Liver (tissue), 8 donors: ENCODE measurements at regions not wholly inside any gene's neighbourhood (a gene's known extent, or its start where the extent isn't known, plus 50 kb on each side); places are given as distances from the start of the nearest gene placed in this dataset.

ENCODE experiments used
- DNase-seq: peaks from one replicate; pipeline ENCODE4 v3.0.0-alpha.2; 2017; ENCODE audit warnings: low spot score
- H3K27ac ChIP-seq, 2 donors: one replicate each; pipeline ENCODE4 v1.7.0; 2013; ENCODE audit warnings: inconsistent platforms in 2 of 2, low read length in 2 of 2, control low read depth in 1 of 2, low read depth in 1 of 2, mild to moderate bottlenecking in 1 of 2
- H3K27me3 ChIP-seq, 4 donors: one replicate each; pipeline versions ENCODE4 v1.6.1 to v1.7.0; 2013; ENCODE audit warnings: low read length in 3 of 4, inconsistent platforms in 1 of 4, mild to moderate bottlenecking in 1 of 4, moderate library complexity in 1 of 4; ENCODE audit not compliant: control insufficient read depth in 4 of 4, insufficient read depth in 4 of 4
- H3K36me3 ChIP-seq, 4 donors: one replicate each; pipeline versions ENCODE4 v1.6.1 to v1.7.0; 2013; ENCODE audit warnings: low read length in 3 of 4, mild to moderate bottlenecking in 3 of 4, low read depth in 1 of 4, moderate library complexity in 1 of 4; ENCODE audit not compliant: control insufficient read depth in 4 of 4, insufficient read depth in 3 of 4
- H3K4me1 ChIP-seq, 4 donors: one replicate each; pipeline versions ENCODE4 v1.6.1 to v1.7.0; 2013; ENCODE audit warnings: low read length in 3 of 4, mild to moderate bottlenecking in 3 of 4, moderate library complexity in 1 of 4; ENCODE audit not compliant: control insufficient read depth in 4 of 4, insufficient read depth in 4 of 4
- H3K4me3 ChIP-seq, 3 donors: one replicate each; pipeline versions ENCODE4 v1.6.1 to v1.7.0; 2013; ENCODE audit warnings: low read length in 3 of 3, control low read depth in 1 of 3, low read depth in 1 of 3, mild to moderate bottlenecking in 1 of 3
- H3K9ac ChIP-seq, 2 donors: one replicate each; pipeline ENCODE4 v1.7.0; 2013; ENCODE audit warnings: low read length in 2 of 2, mild to moderate bottlenecking in 2 of 2, moderate library complexity in 2 of 2, control low read depth in 1 of 2, low read depth in 1 of 2
- H3K9me3 ChIP-seq, 4 donors: one replicate each; pipeline versions ENCODE4 v1.6.1 to v1.7.0; 2013; ENCODE audit warnings: low read length in 3 of 4; ENCODE audit not compliant: control insufficient read depth in 4 of 4
- EGR1 ChIP-seq, 2 donors: IDR thresholded peaks; 2 replicates each; pipeline ENCODE4 v1.6.1; 2016 to 2018; ENCODE audit warnings: antibody characterized with exemption in 2 of 2, low read depth in 2 of 2
- FOXA1 ChIP-seq: IDR thresholded peaks from 2 replicates; pipeline ENCODE4 v1.6.1; 2016; ENCODE audit warnings: antibody characterized with exemption
- FOXA2 ChIP-seq: IDR thresholded peaks from 2 replicates; pipeline ENCODE4 v1.6.1; 2016; ENCODE audit warnings: antibody characterized with exemption
- GABPA ChIP-seq, 2 donors: IDR thresholded peaks in 1 of 2; conservative IDR thresholded peaks in 1 of 2; 2 replicates each; pipeline ENCODE4 v1.6.1; 2016; ENCODE audit warnings: antibody characterized with exemption in 2 of 2, mild to moderate bottlenecking in 1 of 2, moderate library complexity in 1 of 2
- HNF4A ChIP-seq, 2 donors: conservative IDR thresholded peaks; 2 replicates each; pipeline ENCODE4 v1.6.1; 2016; ENCODE audit warnings: antibody characterized with exemption in 2 of 2, mild to moderate bottlenecking in 2 of 2
- HNF4G ChIP-seq: IDR thresholded peaks from 2 replicates; pipeline ENCODE4 v1.6.1; 2016; ENCODE audit warnings: antibody characterized with exemption
- JUND ChIP-seq, 2 donors: IDR thresholded peaks; 2 replicates each; pipeline ENCODE4 v1.6.1; 2016; ENCODE audit warnings: antibody characterized with exemption in 2 of 2
- NR2F2 ChIP-seq: IDR thresholded peaks from 2 replicates; pipeline ENCODE4 v1.6.1; 2016; ENCODE audit warnings: antibody characterized with exemption
- RAD21 ChIP-seq, 2 donors: IDR thresholded peaks; 2 replicates each; pipeline ENCODE4 v1.6.1; 2016; ENCODE audit warnings: antibody characterized with exemption in 2 of 2, mild to moderate bottlenecking in 2 of 2
- RXRA ChIP-seq, 2 donors: IDR thresholded peaks; 2 replicates each; pipeline ENCODE4 v1.6.1; 2017 to 2018; ENCODE audit warnings: antibody characterized with exemption in 2 of 2, mild to moderate bottlenecking in 1 of 2
- SP1 ChIP-seq: IDR thresholded peaks from 2 replicates; pipeline ENCODE4 v1.6.1; 2018; ENCODE audit warnings: antibody characterized with exemption, mild to moderate bottlenecking
- TAF1 ChIP-seq: conservative IDR thresholded peaks from 2 replicates; pipeline ENCODE4 v1.6.1; 2016; ENCODE audit warnings: antibody characterized with exemption, mild to moderate bottlenecking
- YY1 ChIP-seq: IDR thresholded peaks from 2 replicates; pipeline ENCODE4 v1.6.1; 2016; ENCODE audit warnings: antibody characterized with exemption, mild to moderate bottlenecking
- WGBS: extraction: QIAGEN DNeasy Blood & Tissue Kit; methylation state at CpG from one replicate; pipeline ENCODE4 v1.1.7; 2013; 5-methylcytosine and 5-hydroxymethylcytosine counted together
- TF ChIP-seq, protein P1 (sequence below): IDR thresholded peaks from 2 replicates; pipeline ENCODE4 v1.6.1; 2016; ENCODE audit warnings: antibody characterized with exemption
- TF ChIP-seq, protein P2 (sequence below): IDR thresholded peaks from 2 replicates; pipeline ENCODE4 v1.6.1; 2016; ENCODE audit warnings: antibody characterized with exemption, mild to moderate bottlenecking
- TF ChIP-seq, protein P3 (sequence below): IDR thresholded peaks from 2 replicates; pipeline ENCODE4 v1.6.1; 2016; ENCODE audit warnings: antibody characterized with exemption
- TF ChIP-seq, protein P4 (sequence below): fragments of 150-350 bp; IDR thresholded peaks from 2 replicates; pipeline ENCODE4 v1.5.1; 2017; ENCODE audit warnings: improper control_type of control experiment, low read depth, low read length; ENCODE audit not compliant: missing input control
- TF ChIP-seq, protein P5 (sequence below): IDR thresholded peaks from 2 replicates; pipeline ENCODE4 v1.6.1; 2016; ENCODE audit warnings: antibody characterized with exemption
- donor health status: healthy.
- donor health status: healthy.
- donor health status: healthy.
- donor health status: healthy.
- donor health status: healthy.

DNA sequence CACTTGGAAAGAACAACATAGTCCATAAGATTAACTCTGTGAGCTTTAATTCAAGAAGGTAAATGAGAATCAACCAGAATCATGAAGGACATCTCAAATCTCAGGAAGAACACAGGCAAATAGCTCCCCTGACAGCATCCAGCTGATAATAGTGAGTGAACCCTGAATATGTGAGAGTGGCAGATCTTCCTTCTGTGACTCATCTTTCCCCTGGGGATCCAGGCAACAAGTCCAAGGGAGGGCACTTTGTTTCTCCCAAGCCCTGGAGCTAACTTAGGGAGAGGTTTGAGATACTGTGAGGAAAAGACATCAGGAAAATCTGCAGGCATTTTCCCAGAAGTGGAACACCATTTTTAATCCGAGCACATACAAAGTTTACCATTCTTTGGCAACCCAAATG is 763.9 kb upstream of the MGAT4C start:
- 83% methylated on average over 1 of the region's 1 CpG for WGBS
- Histone ChIP-seq H3K9ac (no peak overlapping the region), H3K4me3 (no peak overlapping the region), H3K9me3 (peaks cover 0 to 2% (median 0%) of the 10 kb centered on the region in 4 donors), H3K4me1 (no peaks in the 10 kb centered on the region), H3K27me3 (no peaks in the 10 kb centered on the region), H3K36me3 (no peaks in the 10 kb centered on the region), H3K27ac (no peak overlapping the region)
- no peak for DNase-seq
- TF ChIP-seq EGR1 (IDR thresholded peaks at IDR 0.05; ENCODE audit: low read depth in 2 of 2) (no peak), FOXA2 (no peak), RXRA (IDR thresholded peaks at IDR 0.05) (no peak), GABPA (IDR thresholded peaks at IDR 0.05 in 1 of 2, conservative IDR thresholded peaks at IDR 0.05 in 1 of 2) (no peak), HNF4G (no peak), YY1 (no peak), FOXA1 (no peak), JUND (IDR thresholded peaks at IDR 0.05) (no peak), SP1 (no peak), RAD21 (IDR thresholded peaks at IDR 0.05) (no peak), HNF4A (conservative IDR thresholded peaks at IDR 0.05) (no peak), NR2F2 (no peak), TAF1 (no peak)
- TF ChIP-seq, protein P1, sequence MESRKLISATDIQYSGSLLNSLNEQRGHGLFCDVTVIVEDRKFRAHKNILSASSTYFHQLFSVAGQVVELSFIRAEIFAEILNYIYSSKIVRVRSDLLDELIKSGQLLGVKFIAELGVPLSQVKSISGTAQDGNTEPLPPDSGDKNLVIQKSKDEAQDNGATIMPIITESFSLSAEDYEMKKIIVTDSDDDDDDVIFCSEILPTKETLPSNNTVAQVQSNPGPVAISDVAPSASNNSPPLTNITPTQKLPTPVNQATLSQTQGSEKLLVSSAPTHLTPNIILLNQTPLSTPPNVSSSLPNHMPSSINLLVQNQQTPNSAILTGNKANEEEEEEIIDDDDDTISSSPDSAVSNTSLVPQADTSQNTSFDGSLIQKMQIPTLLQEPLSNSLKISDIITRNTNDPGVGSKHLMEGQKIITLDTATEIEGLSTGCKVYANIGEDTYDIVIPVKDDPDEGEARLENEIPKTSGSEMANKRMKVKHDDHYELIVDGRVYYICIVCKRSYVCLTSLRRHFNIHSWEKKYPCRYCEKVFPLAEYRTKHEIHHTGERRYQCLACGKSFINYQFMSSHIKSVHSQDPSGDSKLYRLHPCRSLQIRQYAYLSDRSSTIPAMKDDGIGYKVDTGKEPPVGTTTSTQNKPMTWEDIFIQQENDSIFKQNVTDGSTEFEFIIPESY, result no peak
- TF ChIP-seq, protein P2, sequence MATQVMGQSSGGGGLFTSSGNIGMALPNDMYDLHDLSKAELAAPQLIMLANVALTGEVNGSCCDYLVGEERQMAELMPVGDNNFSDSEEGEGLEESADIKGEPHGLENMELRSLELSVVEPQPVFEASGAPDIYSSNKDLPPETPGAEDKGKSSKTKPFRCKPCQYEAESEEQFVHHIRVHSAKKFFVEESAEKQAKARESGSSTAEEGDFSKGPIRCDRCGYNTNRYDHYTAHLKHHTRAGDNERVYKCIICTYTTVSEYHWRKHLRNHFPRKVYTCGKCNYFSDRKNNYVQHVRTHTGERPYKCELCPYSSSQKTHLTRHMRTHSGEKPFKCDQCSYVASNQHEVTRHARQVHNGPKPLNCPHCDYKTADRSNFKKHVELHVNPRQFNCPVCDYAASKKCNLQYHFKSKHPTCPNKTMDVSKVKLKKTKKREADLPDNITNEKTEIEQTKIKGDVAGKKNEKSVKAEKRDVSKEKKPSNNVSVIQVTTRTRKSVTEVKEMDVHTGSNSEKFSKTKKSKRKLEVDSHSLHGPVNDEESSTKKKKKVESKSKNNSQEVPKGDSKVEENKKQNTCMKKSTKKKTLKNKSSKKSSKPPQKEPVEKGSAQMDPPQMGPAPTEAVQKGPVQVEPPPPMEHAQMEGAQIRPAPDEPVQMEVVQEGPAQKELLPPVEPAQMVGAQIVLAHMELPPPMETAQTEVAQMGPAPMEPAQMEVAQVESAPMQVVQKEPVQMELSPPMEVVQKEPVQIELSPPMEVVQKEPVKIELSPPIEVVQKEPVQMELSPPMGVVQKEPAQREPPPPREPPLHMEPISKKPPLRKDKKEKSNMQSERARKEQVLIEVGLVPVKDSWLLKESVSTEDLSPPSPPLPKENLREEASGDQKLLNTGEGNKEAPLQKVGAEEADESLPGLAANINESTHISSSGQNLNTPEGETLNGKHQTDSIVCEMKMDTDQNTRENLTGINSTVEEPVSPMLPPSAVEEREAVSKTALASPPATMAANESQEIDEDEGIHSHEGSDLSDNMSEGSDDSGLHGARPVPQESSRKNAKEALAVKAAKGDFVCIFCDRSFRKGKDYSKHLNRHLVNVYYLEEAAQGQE, result no peak
- TF ChIP-seq, protein P3, sequence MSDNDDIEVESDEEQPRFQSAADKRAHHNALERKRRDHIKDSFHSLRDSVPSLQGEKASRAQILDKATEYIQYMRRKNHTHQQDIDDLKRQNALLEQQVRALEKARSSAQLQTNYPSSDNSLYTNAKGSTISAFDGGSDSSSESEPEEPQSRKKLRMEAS, result no peak
- TF ChIP-seq, protein P4, sequence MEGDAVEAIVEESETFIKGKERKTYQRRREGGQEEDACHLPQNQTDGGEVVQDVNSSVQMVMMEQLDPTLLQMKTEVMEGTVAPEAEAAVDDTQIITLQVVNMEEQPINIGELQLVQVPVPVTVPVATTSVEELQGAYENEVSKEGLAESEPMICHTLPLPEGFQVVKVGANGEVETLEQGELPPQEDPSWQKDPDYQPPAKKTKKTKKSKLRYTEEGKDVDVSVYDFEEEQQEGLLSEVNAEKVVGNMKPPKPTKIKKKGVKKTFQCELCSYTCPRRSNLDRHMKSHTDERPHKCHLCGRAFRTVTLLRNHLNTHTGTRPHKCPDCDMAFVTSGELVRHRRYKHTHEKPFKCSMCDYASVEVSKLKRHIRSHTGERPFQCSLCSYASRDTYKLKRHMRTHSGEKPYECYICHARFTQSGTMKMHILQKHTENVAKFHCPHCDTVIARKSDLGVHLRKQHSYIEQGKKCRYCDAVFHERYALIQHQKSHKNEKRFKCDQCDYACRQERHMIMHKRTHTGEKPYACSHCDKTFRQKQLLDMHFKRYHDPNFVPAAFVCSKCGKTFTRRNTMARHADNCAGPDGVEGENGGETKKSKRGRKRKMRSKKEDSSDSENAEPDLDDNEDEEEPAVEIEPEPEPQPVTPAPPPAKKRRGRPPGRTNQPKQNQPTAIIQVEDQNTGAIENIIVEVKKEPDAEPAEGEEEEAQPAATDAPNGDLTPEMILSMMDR, result no peak
- TF ChIP-seq, protein P5, sequence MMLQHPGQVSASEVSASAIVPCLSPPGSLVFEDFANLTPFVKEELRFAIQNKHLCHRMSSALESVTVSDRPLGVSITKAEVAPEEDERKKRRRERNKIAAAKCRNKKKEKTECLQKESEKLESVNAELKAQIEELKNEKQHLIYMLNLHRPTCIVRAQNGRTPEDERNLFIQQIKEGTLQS, result no peak
